K562 (cell line): ENCODE measurements at regions not wholly inside any gene's neighbourhood (a gene's known extent, or its start where the extent isn't known, plus 50 kb on each side); places are given as distances from the start of the nearest gene placed in this dataset.

ENCODE experiments used
- ATAC-seq: fragments of 200-7000 bp; cut with Tn5 transposase; 3 replicates; pipeline ENCODE4 v1.9.1; 2020; ENCODE audit warnings: moderate library complexity
- BruUV-seq: library from RNA; stranded (reverse); fragments of 400-500 nt; replicated peaks from 2 replicates; lab custom pipeline; 2021; lab: Mats Ljungman, UMichigan
- CTCF ChIA-PET: fragments of 300-600 bp; formaldehyde crosslinking; extraction: SDS; loops from one replicate; lab custom pipeline; 2021; ENCODE audit warnings: low intra/inter-chr PET ratio; lab: Yijun Ruan, JAX
- POLR2A ChIA-PET: fragments of 300-600, 350-650 bp; sonication (Branson Sonifier 250); formaldehyde crosslinking; extraction: SDS; loops from one replicate; lab custom pipeline; 2021; ENCODE audit warnings: antibody characterized with exemption, inconsistent platforms; lab: Yijun Ruan, JAX
- DNase-seq, 4 experiments: peaks; one replicate each; pipeline versions ENCODE4 v3.0.0 to v3.0.0-alpha.2; 2011 to 2018; ENCODE audit warnings: low spot score in 3 of 4, mixed read lengths in 3 of 4; ENCODE audit errors: extremely low read depth in 1 of 4
- FAIRE-seq: peaks from 2 replicates; lab custom pipeline; 2011; peaks lifted over from hg19 to GRCh38; lab: Jason Lieb, UNC
- H2AFZ ChIP-seq: 2 replicates; pipeline ENCODE4 v1.6.0; 2011; ENCODE audit warnings: low read depth, low read length, control low read depth, inconsistent platforms
- H3K27ac ChIP-seq: fragments of 200-600 bp; 3 replicates; pipeline ENCODE4 v1.8.0; 2011; ENCODE audit warnings: low read depth, mild to moderate bottlenecking, control low read depth, inconsistent platforms, low read length, moderate library complexity, mixed read lengths; ENCODE audit errors: extremely low read depth
- H3K27me3 ChIP-seq, 2 experiments: fragments of 300-600 bp in 1 of 2; 2 replicates in 1 of 2; 3 replicates in 1 of 2; pipeline versions ENCODE4 v1.6.0 to v1.8.0; 2011; ENCODE audit warnings: inconsistent platforms in 2 of 2, low read length in 2 of 2, mild to moderate bottlenecking in 1 of 2, mixed read lengths in 1 of 2, moderate library complexity in 1 of 2; ENCODE audit not compliant: control insufficient read depth in 2 of 2, insufficient read depth in 2 of 2
- H3K36me3 ChIP-seq: fragments of 300-600 bp; 3 replicates; pipeline ENCODE4 v1.8.0; 2011; ENCODE audit warnings: mild to moderate bottlenecking, low read length, inconsistent platforms; ENCODE audit not compliant: control insufficient read depth, insufficient read depth
- H3K4me1 ChIP-seq, 2 experiments: fragments of 200-600 bp in 1 of 2; replicated peaks in 1 of 2; 2 replicates in 1 of 2; 3 replicates in 1 of 2; pipeline versions ENCODE4 v1.5.1 to v1.8.0; 2011; ENCODE audit warnings: inconsistent platforms in 2 of 2, low read length in 2 of 2, mild to moderate bottlenecking in 1 of 2, mixed read lengths in 1 of 2, moderate library complexity in 1 of 2; ENCODE audit not compliant: control insufficient read depth in 2 of 2, insufficient read depth in 2 of 2
- H3K4me2 ChIP-seq: 2 replicates; pipeline ENCODE4 v1.6.1; 2011; ENCODE audit warnings: low read length, control low read depth, inconsistent platforms, mixed read lengths; ENCODE audit not compliant: insufficient read depth
- H3K4me3 ChIP-seq: fragments of 200-600 bp; sonication (generic), shearing (Covaris generic); 2 replicates; pipeline ENCODE4 v1.5.1; 2016; ENCODE audit warnings: control low read depth, inconsistent platforms
- H3K79me2 ChIP-seq: fragments of 200-600 bp; 3 replicates; pipeline ENCODE4 v1.8.0; 2011; ENCODE audit warnings: low read length, inconsistent platforms; ENCODE audit not compliant: control insufficient read depth, insufficient read depth
- H3K9ac ChIP-seq, 2 experiments: 2 replicates each; pipeline versions ENCODE4 v1.6.0 to v1.6.1; 2011; ENCODE audit warnings: low read depth in 2 of 2, low read length in 2 of 2, control low read depth in 1 of 2, inconsistent platforms in 1 of 2, mild to moderate bottlenecking in 1 of 2, mixed read lengths in 1 of 2; ENCODE audit not compliant: insufficient read depth in 1 of 2
- H3K9me1 ChIP-seq: one replicate; pipeline ENCODE4 v1.6.0; 2011; ENCODE audit warnings: inconsistent platforms, mild to moderate bottlenecking, low read length, moderate library complexity; ENCODE audit not compliant: control insufficient read depth, insufficient read depth
- H3K9me3 ChIP-seq: replicated peaks from 2 replicates; pipeline ENCODE4 v1.5.1; 2011; ENCODE audit warnings: low read depth, low read length, inconsistent platforms; ENCODE audit not compliant: control insufficient read depth, insufficient read depth
- H4K20me1 ChIP-seq: replicated peaks from 2 replicates; pipeline ENCODE4 v1.6.1; 2011; ENCODE audit warnings: low read length, inconsistent platforms, mixed read lengths; ENCODE audit not compliant: control insufficient read depth, insufficient read depth
- CBFA2T2 ChIP-seq: fragments of 450-650 bp; conservative IDR thresholded peaks from 2 replicates; pipeline ENCODE4 v1.6.1; 2017; ENCODE audit warnings: mild to moderate bottlenecking
- DNMT1 ChIP-seq: fragments of 450-650 bp; IDR thresholded peaks from 2 replicates; pipeline ENCODE4 v1.6.1; 2016; ENCODE audit warnings: antibody characterized with exemption, mild to moderate bottlenecking
- FOS ChIP-seq: IDR thresholded peaks from 3 replicates; pipeline ENCODE4 v1.6.1; 2011; ENCODE audit not compliant: insufficient read length; ENCODE audit errors: extremely low read depth
- FOXK1 ChIP-seq: sonication (generic); formaldehyde crosslinking; IDR thresholded peaks from 2 replicates; pipeline ENCODE4 v1.8.0; 2022; ENCODE audit warnings: missing genetic modification reagents, mild to moderate bottlenecking, borderline replicate concordance
- NFXL1 ChIP-seq: fragments of 450-650 bp; formaldehyde crosslinking; IDR thresholded peaks from 2 replicates; pipeline ENCODE4 v1.4.0; 2021; ENCODE audit warnings: mild to moderate bottlenecking
- NR2C1 ChIP-seq, 2 experiments: fragments of 450-650 bp; IDR thresholded peaks; 2 replicates each; pipeline ENCODE4 v1.6.1; 2017; ENCODE audit warnings: mild to moderate bottlenecking in 2 of 2, antibody characterized with exemption in 1 of 2, inconsistent platforms in 1 of 2, missing compliant biosample characterization in 1 of 2, missing genetic modification characterization in 1 of 2
- SMAD3 ChIP-seq: fragments of 450-650 bp; formaldehyde crosslinking; conservative IDR thresholded peaks from 2 replicates; pipeline ENCODE4 v1.4.0; 2020; ENCODE audit warnings: mild to moderate bottlenecking
- ZNF282 ChIP-seq: sonication (generic); formaldehyde crosslinking; IDR thresholded peaks from 2 replicates; pipeline ENCODE4 v1.8.1; 2023; ENCODE audit warnings: missing genetic modification reagents
- ZNF41 ChIP-seq: fragments of 250-450 bp; sonication (Bioruptor Pico); conservative IDR thresholded peaks from 2 replicates; pipeline ENCODE4 v1.4.0; 2020; ENCODE audit warnings: mild to moderate bottlenecking
- WGBS: fragments of 100-300 bp; shearing (Covaris generic); methylation state at CpG from one replicate; pipeline ENCODE4 v1.1.6; 2016; ENCODE audit warnings: low coverage, mixed read lengths; ENCODE audit not compliant: insufficient coverage; ENCODE audit errors: missing lambda C conversion rate; 5-methylcytosine and 5-hydroxymethylcytosine counted together
- in situ Hi-C: fragments of 300-500 bp; cut with MboI; formaldehyde crosslinking; loops from 4 replicates; pipeline ENCODE4 v1.15.0; 2018; ENCODE audit warnings: inconsistent platforms, mixed read lengths
- intact Hi-C: fragments of 100-400 bp; cut with micrococcal nuclease; formaldehyde crosslinking; loops from 2 replicates; pipeline ENCODE4 v1.14.2; 2022
- TF ChIP-seq, protein P1 (sequence below): fragments of 450-650 bp; formaldehyde crosslinking; IDR thresholded peaks from 2 replicates; pipeline ENCODE4 v1.4.0; 2022; ENCODE audit warnings: missing genetic modification characterization
- TF ChIP-seq, protein P2 (sequence below): fragments of 250-450 bp; sonication (Bioruptor Pico); IDR thresholded peaks from 2 replicates; pipeline ENCODE4 v1.6.1; 2021; ENCODE audit warnings: mild to moderate bottlenecking

DNA sequence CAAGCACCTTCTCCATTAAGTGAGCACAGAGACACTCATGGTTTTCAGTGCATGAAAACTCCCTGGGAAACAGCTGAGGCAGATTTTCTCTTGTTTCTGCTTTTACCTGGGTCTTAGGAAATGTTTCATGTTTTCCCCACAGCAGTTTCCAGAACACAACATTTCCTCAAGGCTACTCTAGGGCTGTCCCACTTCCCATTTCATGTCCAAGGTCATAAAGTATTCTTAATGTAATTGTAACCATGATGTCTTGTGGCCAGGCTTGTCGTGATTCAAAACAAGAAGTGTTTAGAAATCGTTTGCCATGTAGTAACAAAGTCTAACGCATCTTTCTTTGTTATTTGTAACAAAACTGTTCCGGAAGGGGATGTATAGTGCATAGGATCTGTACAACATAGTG is 83.8 kb upstream of the NRP1 start:
- Histone ChIP-seq H3K9me3 (no peaks in the 10 kb centered on the region), H3K79me2 (no peaks in the 10 kb centered on the region), H3K27ac (no peak overlapping the region), H3K4me2 (no peak overlapping the region), H3K9me1 (no peaks in the 10 kb centered on the region), H2AFZ (no peak overlapping the region), H3K4me3 (no peak overlapping the region), H3K4me1 (no peaks in the 10 kb centered on the region)
- no peak for ATAC-seq
- DNase-seq: no peak
- FAIRE-seq: no peak
- intact Hi-C loops: no loop called here
- WGBS: 0% methylated on average over 4 of the region's 4 CpGs
- POLR2A ChIA-PET: no interaction called here
- CTCF ChIA-PET: no interaction called here
- TF ChIP-seq NR2C1 (IDR thresholded peaks at IDR 0.05): no peak
- no peak for TF ChIP-seq NR2C1 (tag; IDR thresholded peaks at IDR 0.05)
- TF ChIP-seq ZNF41 (CRISPR knock-in tag): no peak
- TF ChIP-seq FOS: no peak
- no peak for TF ChIP-seq FOXK1 (CRISPR knock-in tag)
- TF ChIP-seq ZNF282 (CRISPR knock-in tag): no peak
- TF ChIP-seq SMAD3 (CRISPR knock-in tag): no peak
- TF ChIP-seq, protein P1, sequence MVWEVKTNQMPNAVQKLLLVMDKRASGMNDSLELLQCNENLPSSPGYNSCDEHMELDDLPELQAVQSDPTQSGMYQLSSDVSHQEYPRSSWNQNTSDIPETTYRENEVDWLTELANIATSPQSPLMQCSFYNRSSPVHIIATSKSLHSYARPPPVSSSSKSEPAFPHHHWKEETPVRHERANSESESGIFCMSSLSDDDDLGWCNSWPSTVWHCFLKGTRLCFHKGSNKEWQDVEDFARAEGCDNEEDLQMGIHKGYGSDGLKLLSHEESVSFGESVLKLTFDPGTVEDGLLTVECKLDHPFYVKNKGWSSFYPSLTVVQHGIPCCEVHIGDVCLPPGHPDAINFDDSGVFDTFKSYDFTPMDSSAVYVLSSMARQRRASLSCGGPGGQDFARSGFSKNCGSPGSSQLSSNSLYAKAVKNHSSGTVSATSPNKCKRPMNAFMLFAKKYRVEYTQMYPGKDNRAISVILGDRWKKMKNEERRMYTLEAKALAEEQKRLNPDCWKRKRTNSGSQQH (CRISPR knock-in tag): no peak
- TF ChIP-seq, protein P2, sequence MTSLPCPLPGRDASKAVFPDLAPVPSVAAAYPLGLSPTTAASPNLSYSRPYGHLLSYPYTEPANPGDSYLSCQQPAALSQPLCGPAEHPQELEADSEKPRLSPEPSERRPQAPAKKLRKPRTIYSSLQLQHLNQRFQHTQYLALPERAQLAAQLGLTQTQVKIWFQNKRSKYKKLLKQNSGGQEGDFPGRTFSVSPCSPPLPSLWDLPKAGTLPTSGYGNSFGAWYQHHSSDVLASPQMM (CRISPR knock-in tag): no peak
- TF ChIP-seq NFXL1 (CRISPR knock-in tag): no peak
- no peak for TF ChIP-seq DNMT1
- TF ChIP-seq CBFA2T2: no peak
- TF ChIP-seq, all 486 proteins: peak for 0
- no peak overlapping the region for H3K9ac ChIP-seq
- no peaks in the 10 kb centered on the region for H3K36me3 ChIP-seq
- no TSS peak for BruUV-seq
- H3K27me3 ChIP-seq: no peaks in the 10 kb centered on the region
- in situ Hi-C loops: no loop called here
- H4K20me1 ChIP-seq: no peaks in the 10 kb centered on the region
